SK-N-SH (cell line): ENCODE measurements at regions not wholly inside any gene's neighbourhood (a gene's known extent, or its start where the extent isn't known, plus 50 kb on each side); places are given as distances from the start of the nearest gene placed in this dataset.

Experiments
- CTCF ChIA-PET: fragments of 300-600, 350-600 bp; formaldehyde crosslinking; extraction: SDS; loops from one replicate; lab custom pipeline; 2021; lab: Yijun Ruan, JAX
- POLR2A ChIA-PET: fragments of 350-600 bp; sonication (Branson Sonifier 250); formaldehyde crosslinking; extraction: SDS; loops from one replicate; lab custom pipeline; 2020; ENCODE audit warnings: antibody characterized with exemption, inconsistent platforms; lab: Yijun Ruan, JAX
- DNase-seq: peaks from one replicate; pipeline ENCODE4 v3.0.0; 2012
- H2AFZ ChIP-seq: fragments of 200-600 bp; sonication (generic); 2 replicates; pipeline ENCODE4 v1.8.1; 2016; ENCODE audit warnings: antibody characterized with exemption, mild to moderate bottlenecking, low read depth
- H3F3A ChIP-seq: fragments of 200-600 bp; sonication (generic); replicated peaks from 2 replicates; pipeline ENCODE3; 2016; ENCODE audit warnings: antibody characterized with exemption, mild to moderate bottlenecking; ENCODE audit not compliant: insufficient read depth
- H3K27ac ChIP-seq, 2 experiments: fragments of 200-500 bp in 1 of 2; fragments of 200-600 bp in 1 of 2; sonication (Bioruptor generic) in 1 of 2; sonication (generic), shearing (Covaris generic) in 1 of 2; 2 replicates each; pipeline versions ENCODE4 v1.5.1 to v1.6.1; 2014 to 2016; ENCODE audit warnings: low read depth in 2 of 2, inconsistent platforms in 1 of 2, low read length in 1 of 2, mild to moderate bottlenecking in 1 of 2, mixed read lengths in 1 of 2
- H3K27me3 ChIP-seq: fragments of 200-600 bp; sonication (generic), shearing (Covaris generic); 2 replicates; pipeline ENCODE4 v1.6.1; 2016; ENCODE audit warnings: mixed run types; ENCODE audit not compliant: insufficient read depth
- H3K36me3 ChIP-seq, 2 experiments: fragments of 200-500 bp in 1 of 2; fragments of 200-600 bp in 1 of 2; sonication (Bioruptor generic) in 1 of 2; sonication (generic) in 1 of 2; replicated peaks in 1 of 2; 2 replicates each; pipeline versions ENCODE3 to v1.5.1; 2014 to 2016; ENCODE audit warnings: low read length in 1 of 2, mild to moderate bottlenecking in 1 of 2; ENCODE audit not compliant: insufficient read depth in 2 of 2, control insufficient read depth in 1 of 2
- H3K4me1 ChIP-seq, 2 experiments: fragments of 200-500 bp in 1 of 2; fragments of 200-600 bp in 1 of 2; sonication (Bioruptor generic) in 1 of 2; sonication (generic), shearing (Covaris generic) in 1 of 2; 2 replicates each; pipeline versions ENCODE4 v1.5.1 to v1.6.1; 2014 to 2016; ENCODE audit warnings: low read depth in 1 of 2, low read length in 1 of 2, mixed run types in 1 of 2; ENCODE audit not compliant: insufficient read depth in 2 of 2, control insufficient read depth in 1 of 2
- H3K4me2 ChIP-seq: fragments of 200-600 bp; sonication (generic), shearing (Covaris generic); 2 replicates; pipeline ENCODE4 v1.6.1; 2017; ENCODE audit warnings: mixed run types
- H3K4me3 ChIP-seq, 2 experiments: fragments of 200-500 bp in 1 of 2; fragments of 200-600 bp in 1 of 2; sonication (Bioruptor generic) in 1 of 2; sonication (generic), shearing (Covaris generic) in 1 of 2; 2 replicates each; pipeline versions ENCODE4 v1.5.1 to v1.8.1; 2014 to 2016; ENCODE audit warnings: low read depth in 2 of 2, inconsistent platforms in 1 of 2, low read length in 1 of 2, mild to moderate bottlenecking in 1 of 2, mixed read lengths in 1 of 2, moderate library complexity in 1 of 2
- H3K79me2 ChIP-seq: fragments of 200-600 bp; sonication (generic); 2 replicates; pipeline ENCODE4 v1.8.1; 2017; ENCODE audit warnings: mild to moderate bottlenecking; ENCODE audit not compliant: insufficient read depth
- H3K9ac ChIP-seq: fragments of 200-600 bp; sonication (generic); 2 replicates; pipeline ENCODE4 v1.6.1; 2017; ENCODE audit warnings: mixed run types
- H3K9me2 ChIP-seq: fragments of 200-600 bp; sonication (generic); 2 replicates; pipeline ENCODE4 v1.6.1; 2017; ENCODE audit warnings: mixed run types
- H3K9me3 ChIP-seq: fragments of 200-600 bp; sonication (generic); 2 replicates; pipeline ENCODE4 v1.6.1; 2017; ENCODE audit warnings: mixed run types, mild to moderate bottlenecking, moderate library complexity
- H4K20me1 ChIP-seq: fragments of 200-600 bp; sonication (generic); 2 replicates; pipeline ENCODE4 v1.6.1; 2017; ENCODE audit warnings: mild to moderate bottlenecking, mixed run types; ENCODE audit not compliant: insufficient read depth
- CHD2 ChIP-seq: fragments of 150-350 bp; IDR thresholded peaks from 2 replicates; pipeline ENCODE4 v1.6.1; 2018; ENCODE audit warnings: low read length; ENCODE audit not compliant: partially characterized antibody
- ELF1 ChIP-seq: IDR thresholded peaks from 2 replicates; pipeline ENCODE4 v1.4.0; 2012
- EP300 ChIP-seq, 2 experiments: IDR thresholded peaks; 2 replicates each; pipeline versions ENCODE4 v1.4.0 to v1.6.1; 2012; ENCODE audit warnings: borderline replicate concordance in 1 of 2, low read depth in 1 of 2, low read length in 1 of 2
- EZH2phosphoT487 ChIP-seq: fragments of 200-600 bp; sonication (generic); IDR thresholded peaks from 2 replicates; pipeline ENCODE4 v1.6.1; 2017; ENCODE audit warnings: low read depth, mixed run types, mild to moderate bottlenecking, antibody characterized with exemption, moderate library complexity, borderline replicate concordance
- FOSL2 ChIP-seq: IDR thresholded peaks from 2 replicates; pipeline ENCODE4 v1.4.0; 2012; ENCODE audit warnings: low read depth, mild to moderate bottlenecking, moderate library complexity, borderline replicate concordance
- FOXJ3 ChIP-seq: sonication (generic); formaldehyde crosslinking; IDR thresholded peaks from 2 replicates; pipeline ENCODE4 v1.5.1; 2020; ENCODE audit warnings: mild to moderate bottlenecking, missing genetic modification reagents
- GABPA ChIP-seq: IDR thresholded peaks from 2 replicates; pipeline ENCODE4 v1.4.0; 2012; ENCODE audit warnings: low read depth, mild to moderate bottlenecking
- GATA2 ChIP-seq: sonication (generic); formaldehyde crosslinking; IDR thresholded peaks from 2 replicates; pipeline ENCODE4 v1.5.0; 2020; ENCODE audit warnings: mild to moderate bottlenecking, missing genetic modification reagents
- NFIC ChIP-seq: IDR thresholded peaks from 2 replicates; pipeline ENCODE4 v1.4.0; 2012; ENCODE audit warnings: borderline replicate concordance
- POLR2AphosphoS5 ChIP-seq: IDR thresholded peaks from 2 replicates; pipeline ENCODE4 v1.6.1; 2012; ENCODE audit warnings: low read depth, low read length
- RCOR1 ChIP-seq: fragments of 150-350 bp; IDR thresholded peaks from 2 replicates; pipeline ENCODE4 v1.6.1; 2017; ENCODE audit warnings: antibody characterized with exemption, low read length
- REST ChIP-seq: IDR thresholded peaks from 2 replicates; pipeline ENCODE4 v1.6.1; 2012; ENCODE audit warnings: mild to moderate bottlenecking, low read depth, low read length, moderate library complexity
- RXRA ChIP-seq: IDR thresholded peaks from 2 replicates; pipeline ENCODE4 v1.4.0; 2012; ENCODE audit warnings: low read depth, mild to moderate bottlenecking, borderline replicate concordance
- SIN3A ChIP-seq: IDR thresholded peaks from 2 replicates; pipeline ENCODE4 v1.6.1; 2012; ENCODE audit warnings: low read depth, mild to moderate bottlenecking, low read length, moderate library complexity, borderline replicate concordance
- TAF1 ChIP-seq: IDR thresholded peaks from 2 replicates; pipeline ENCODE4 v1.6.1; 2012; ENCODE audit warnings: low read depth, mild to moderate bottlenecking, low read length, moderate library complexity, borderline replicate concordance
- TCF12 ChIP-seq: IDR thresholded peaks from 2 replicates; pipeline ENCODE4 v1.4.0; 2012
- USF1 ChIP-seq: IDR thresholded peaks from 2 replicates; pipeline ENCODE4 v1.4.0; 2012; ENCODE audit warnings: low read depth, borderline replicate concordance
- WGBS: methylation state at CpG from one replicate; pipeline ENCODE4 v1.1.6; 2017; ENCODE audit warnings: low lambda C conversion rate; 5-methylcytosine and 5-hydroxymethylcytosine counted together
- TF ChIP-seq, protein P1 (sequence below): fragments of 200-600 bp; sonication (generic); IDR thresholded peaks from 2 replicates; pipeline ENCODE4 v1.6.1; 2017; ENCODE audit warnings: antibody characterized with exemption, mild to moderate bottlenecking, moderate library complexity
- TF ChIP-seq, protein P2 (sequence below): IDR thresholded peaks from 2 replicates; pipeline ENCODE4; 2012

GRCh38 chr4:111650146-111650545, 495.1 kb upstream of the FAM241A start:
- CTCF ChIA-PET = interaction anchor here (1.0 kb wide), 1 partner anchor 382 kb away, joined by 3 read pairs; no protein-coding TSS in a partner anchor
- Histone ChIP-seq H3K4me2 (no peak overlapping the region), H3K4me3 (no peak overlapping the region), H3K9me3 (no peaks in the 10 kb centered on the region), H3K4me1 (no peaks in the 10 kb centered on the region), H3F3A (no peaks in the 10 kb centered on the region), H3K9me2 (no peaks in the 10 kb centered on the region), H3K27ac (no peak overlapping the region), H3K36me3 (no peaks in the 10 kb centered on the region), H3K27me3 (peaks cover 22% of the 10 kb centered on the region; the same call in 1 of the 2 replicates), H2AFZ (no peak overlapping the region), H3K79me2 (no peaks in the 10 kb centered on the region), H4K20me1 (no peaks in the 10 kb centered on the region), H3K9ac (no peak overlapping the region)
- DNase-seq = no peak
- WGBS = 6% methylated on average over 3 of the region's 3 CpGs
- POLR2A ChIA-PET = no interaction called here
- no peak for TF ChIP-seq RXRA
- TF ChIP-seq RCOR1 = no peak
- no peak for TF ChIP-seq TAF1
- no peak for TF ChIP-seq FOXJ3 (CRISPR knock-in tag)
- TF ChIP-seq GABPA = no peak
- TF ChIP-seq POLR2AphosphoS5 = no peak
- TF ChIP-seq SIN3A = no peak
- no peak for TF ChIP-seq USF1
- TF ChIP-seq EZH2phosphoT487 = no peak

DNA sequence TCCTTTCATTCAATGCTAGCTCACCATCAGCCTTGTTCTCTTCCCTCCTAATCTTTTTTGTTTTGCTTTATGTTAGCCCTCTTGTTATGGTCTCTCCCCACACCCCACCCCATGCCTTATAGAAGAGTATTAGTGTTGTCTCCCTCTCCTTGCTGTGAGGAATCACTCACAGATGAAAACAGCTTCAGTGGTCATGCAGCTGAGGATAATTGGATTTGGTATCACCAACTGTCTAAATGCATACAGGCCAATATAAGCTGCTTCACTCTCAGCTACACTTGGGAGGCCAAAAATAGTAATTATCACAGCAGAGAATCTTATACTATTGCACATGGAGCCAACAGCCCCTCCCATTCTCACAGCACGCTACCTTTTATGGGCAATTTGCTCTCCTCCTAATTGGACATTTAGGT, 494.6 kb upstream of the FAM241A start:
- Histone ChIP-seq H3K4me2 (no peak overlapping the region), H3K4me3 (no peak overlapping the region), H3K4me1 (no peaks in the 10 kb centered on the region), H3K79me2 (no peaks in the 10 kb centered on the region), H3K9me3 (no peaks in the 10 kb centered on the region), H3K27me3 (peaks cover 22% of the 10 kb centered on the region; the same call in 1 of the 2 replicates), H3K9ac (no peak overlapping the region), H3F3A (no peaks in the 10 kb centered on the region), H4K20me1 (no peaks in the 10 kb centered on the region), H3K36me3 (no peaks in the 10 kb centered on the region), H2AFZ (no peak overlapping the region), H3K27ac (no peak overlapping the region), H3K9me2 (no peaks in the 10 kb centered on the region)
- 0% methylated on average over 1 of the region's 1 CpG for WGBS
- ChIA-PET CTCF (interaction anchor here (1.0 kb wide), 1 partner anchor 381 kb away, joined by 3 read pairs; no protein-coding TSS in a partner anchor), POLR2A (no interaction called here)
- no peak for DNase-seq
- TF ChIP-seq TAF1 (no peak), RXRA (no peak), SIN3A (no peak), TCF12 (no peak), EZH2phosphoT487 (no peak), NFIC (no peak), REST (no peak), GATA2 (CRISPR knock-in tag) (no peak), RCOR1 (no peak), EP300 (IDR thresholded peaks at IDR 0.05; ENCODE audit: borderline replicate concordance in 1 of 2, low read depth in 1 of 2, low read length in 1 of 2) (no peak), ELF1 (no peak), CHD2 (no peak), FOSL2 (no peak)
- TF ChIP-seq, protein P1, sequence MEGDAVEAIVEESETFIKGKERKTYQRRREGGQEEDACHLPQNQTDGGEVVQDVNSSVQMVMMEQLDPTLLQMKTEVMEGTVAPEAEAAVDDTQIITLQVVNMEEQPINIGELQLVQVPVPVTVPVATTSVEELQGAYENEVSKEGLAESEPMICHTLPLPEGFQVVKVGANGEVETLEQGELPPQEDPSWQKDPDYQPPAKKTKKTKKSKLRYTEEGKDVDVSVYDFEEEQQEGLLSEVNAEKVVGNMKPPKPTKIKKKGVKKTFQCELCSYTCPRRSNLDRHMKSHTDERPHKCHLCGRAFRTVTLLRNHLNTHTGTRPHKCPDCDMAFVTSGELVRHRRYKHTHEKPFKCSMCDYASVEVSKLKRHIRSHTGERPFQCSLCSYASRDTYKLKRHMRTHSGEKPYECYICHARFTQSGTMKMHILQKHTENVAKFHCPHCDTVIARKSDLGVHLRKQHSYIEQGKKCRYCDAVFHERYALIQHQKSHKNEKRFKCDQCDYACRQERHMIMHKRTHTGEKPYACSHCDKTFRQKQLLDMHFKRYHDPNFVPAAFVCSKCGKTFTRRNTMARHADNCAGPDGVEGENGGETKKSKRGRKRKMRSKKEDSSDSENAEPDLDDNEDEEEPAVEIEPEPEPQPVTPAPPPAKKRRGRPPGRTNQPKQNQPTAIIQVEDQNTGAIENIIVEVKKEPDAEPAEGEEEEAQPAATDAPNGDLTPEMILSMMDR = no peak
- TF ChIP-seq, protein P2, sequence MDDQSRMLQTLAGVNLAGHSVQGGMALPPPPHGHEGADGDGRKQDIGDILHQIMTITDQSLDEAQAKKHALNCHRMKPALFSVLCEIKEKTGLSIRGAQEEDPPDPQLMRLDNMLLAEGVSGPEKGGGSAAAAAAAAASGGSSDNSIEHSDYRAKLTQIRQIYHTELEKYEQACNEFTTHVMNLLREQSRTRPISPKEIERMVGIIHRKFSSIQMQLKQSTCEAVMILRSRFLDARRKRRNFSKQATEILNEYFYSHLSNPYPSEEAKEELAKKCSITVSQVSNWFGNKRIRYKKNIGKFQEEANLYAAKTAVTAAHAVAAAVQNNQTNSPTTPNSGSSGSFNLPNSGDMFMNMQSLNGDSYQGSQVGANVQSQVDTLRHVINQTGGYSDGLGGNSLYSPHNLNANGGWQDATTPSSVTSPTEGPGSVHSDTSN = no peak
